ENCODE measurements at regions not wholly inside any gene's neighbourhood (a gene's known extent, or its start where the extent isn't known, plus 50 kb on each side); places are given as distances from the start of the nearest gene placed in this dataset.

- Mint-ChIP-seq H3K9me3 (ENCODE audit: low read depth, unreplicated experiment) (no peaks in the 10 kb centered on the region), H3K4me3 (ENCODE audit: low read depth, unreplicated experiment) (no peak overlapping the region), H3K36me3 (ENCODE audit: insufficient read depth, unreplicated experiment) (peaks cover 5% of the 10 kb centered on the region), H3K4me1 (ENCODE audit: low read depth, unreplicated experiment) (peaks cover 8% of the 10 kb centered on the region), H3K27ac (ENCODE audit: unreplicated experiment) (no peak overlapping the region), H3K27me3 (ENCODE audit: unreplicated experiment) (peaks cover 61% of the 10 kb centered on the region)
- TF ChIP-seq CTCF (IDR thresholded peaks at IDR 0.05; ENCODE audit: unreplicated experiment): no peak
- CTCF ChIA-PET: no interaction called here
- no TSS peak for BruUV-seq (replicated peaks)
- no peak for DNase-seq
- intact Hi-C loops (cut with micrococcal nuclease; ENCODE audit: unreplicated experiment): no loop called here
Observed at GRCh38 chr2:71788601-71789240, 335.4 kb downstream of the DYSF start.

- H3K27ac Mint-ChIP-seq (ENCODE audit: unreplicated experiment): no peak overlapping the region
- H3K4me3 Mint-ChIP-seq (ENCODE audit: low read depth, unreplicated experiment): no peak overlapping the region
- peaks cover 5% of the 10 kb centered on the region for H3K36me3 Mint-ChIP-seq (ENCODE audit: insufficient read depth, unreplicated experiment)
- H3K9me3 Mint-ChIP-seq (ENCODE audit: low read depth, unreplicated experiment): no peaks in the 10 kb centered on the region
- DNase-seq: no peak
- peaks cover 61% of the 10 kb centered on the region for H3K27me3 Mint-ChIP-seq (ENCODE audit: unreplicated experiment)
- CTCF ChIA-PET: interaction anchor here (1.2 kb wide), 1 partner anchor 8 kb away, joined by 3 read pairs; no protein-coding TSS in a partner anchor
- no peak for TF ChIP-seq CTCF (IDR thresholded peaks at IDR 0.05; ENCODE audit: unreplicated experiment)
- H3K4me1 Mint-ChIP-seq (ENCODE audit: low read depth, unreplicated experiment): peaks cover 11% of the 10 kb centered on the region
- no TSS peak for BruUV-seq (replicated peaks)
- intact Hi-C loops (cut with micrococcal nuclease; ENCODE audit: unreplicated experiment): no loop called here
Observed at GRCh38 chr2:71788186-71788525, 334.8 kb downstream of the DYSF start.

GRCh38 chr2:71787476-71788185 lies 334.3 kb downstream of the DYSF start:
- no TSS peak for BruUV-seq (replicated peaks)
- intact Hi-C loops (cut with micrococcal nuclease; ENCODE audit: unreplicated experiment): no loop called here
- no peaks in the 10 kb centered on the region for H3K9me3 Mint-ChIP-seq (ENCODE audit: low read depth, unreplicated experiment)

GRCh38 chr2:71787108-71787415 lies 333.7 kb downstream of the DYSF start:
- CTCF ChIA-PET: interaction anchor here (1.2 kb wide), 1 partner anchor 9 kb away, joined by 3 read pairs; no protein-coding TSS in a partner anchor
- Mint-ChIP-seq H3K4me3 (ENCODE audit: low read depth, unreplicated experiment) (no peak overlapping the region), H3K9me3 (ENCODE audit: low read depth, unreplicated experiment) (no peaks in the 10 kb centered on the region), H3K27ac (ENCODE audit: unreplicated experiment) (no peak overlapping the region), H3K27me3 (ENCODE audit: unreplicated experiment) (peaks cover 55% of the 10 kb centered on the region), H3K36me3 (ENCODE audit: insufficient read depth, unreplicated experiment) (peaks cover 5% of the 10 kb centered on the region), H3K4me1 (ENCODE audit: low read depth, unreplicated experiment) (peaks cover 17% of the 10 kb centered on the region)
- no TSS peak for BruUV-seq (replicated peaks)
- TF ChIP-seq CTCF (IDR thresholded peaks at IDR 0.05; ENCODE audit: unreplicated experiment): no peak
- no peak for DNase-seq
- intact Hi-C loops (cut with micrococcal nuclease; ENCODE audit: unreplicated experiment): no loop called here

More at GRCh38 chr2:71787476-71788185, 334.3 kb downstream of the DYSF start:
- Mint-ChIP-seq H3K27me3 (ENCODE audit: unreplicated experiment) (peaks cover 61% of the 10 kb centered on the region), H3K4me1 (ENCODE audit: low read depth, unreplicated experiment) (peaks cover 16% of the 10 kb centered on the region), H3K27ac (ENCODE audit: unreplicated experiment) (no peak overlapping the region), H3K36me3 (ENCODE audit: insufficient read depth, unreplicated experiment) (peaks cover 5% of the 10 kb centered on the region), H3K4me3 (ENCODE audit: low read depth, unreplicated experiment) (no peak overlapping the region)
- CTCF ChIA-PET: interaction anchor here (1.2 kb wide), 1 partner anchor 9 kb away, joined by 3 read pairs; no protein-coding TSS in a partner anchor
- no peak for TF ChIP-seq CTCF (IDR thresholded peaks at IDR 0.05; ENCODE audit: unreplicated experiment)
- no peak for DNase-seq

All from Calu3 (cell line).